Panc1 (cell line): ENCODE measurements at regions not wholly inside any gene's neighbourhood (a gene's known extent, or its start where the extent isn't known, plus 50 kb on each side); places are given as distances from the start of the nearest gene placed in this dataset.

ENCODE experiments used
- ATAC-seq: fragments of 200-7000 bp; cut with Tn5 transposase; 2 replicates; pipeline ENCODE4 v1.9.1; 2020; ENCODE audit warnings: mild to moderate bottlenecking, moderate library complexity
- BruUV-seq: library from RNA; stranded (reverse); fragments of 400-500 nt; replicated peaks from 2 replicates; lab custom pipeline; 2021; lab: Mats Ljungman, UMichigan
- CTCF ChIA-PET: fragments of 300-600 bp; sonication (Branson Sonifier 250); formaldehyde crosslinking; loops from one replicate; lab custom pipeline; 2022; ENCODE audit warnings: antibody characterized with exemption; lab: Charles Lee
- POLR2A ChIA-PET: fragments of 300-600 bp; sonication (Branson Sonifier 250); formaldehyde crosslinking; loops from one replicate; lab custom pipeline; 2022; ENCODE audit warnings: antibody characterized with exemption; lab: Charles Lee
- DNase-seq: peaks from one replicate; pipeline ENCODE4 v3.0.0-alpha.2; 2010; ENCODE audit warnings: low read depth, low spot score
- H3K27ac ChIP-seq: 2 replicates; pipeline ENCODE4 v1.5.1; 2011; ENCODE audit warnings: mild to moderate bottlenecking, low read length, inconsistent platforms
- H3K27me3 ChIP-seq: fragments of 200-500 bp; sonication (Bioruptor generic); 2 replicates; pipeline ENCODE4 v1.6.0; 2014; ENCODE audit warnings: low read length, inconsistent platforms; ENCODE audit not compliant: control insufficient read depth, insufficient read depth
- H3K36me3 ChIP-seq: fragments of 200-500 bp; sonication (Bioruptor generic); 2 replicates; pipeline ENCODE4 v1.5.1; 2014; ENCODE audit warnings: inconsistent platforms, mild to moderate bottlenecking, low read length, moderate library complexity; ENCODE audit not compliant: control insufficient read depth, insufficient read depth
- H3K4me1 ChIP-seq: 2 replicates; pipeline ENCODE4 v1.5.1; 2011; ENCODE audit warnings: inconsistent platforms, mild to moderate bottlenecking, low read length, moderate library complexity; ENCODE audit not compliant: control insufficient read depth, insufficient read depth
- H3K4me3 ChIP-seq, 2 experiments: 2 replicates each; pipeline ENCODE4 v1.5.1; 2011 to 2012; ENCODE audit warnings: low read depth in 2 of 2, low read length in 2 of 2, mild to moderate bottlenecking in 2 of 2, inconsistent platforms in 1 of 2, moderate library complexity in 1 of 2
- H3K9me3 ChIP-seq: fragments of 200-500 bp; sonication (Bioruptor generic); 2 replicates; pipeline ENCODE4 v1.5.1; 2014; ENCODE audit warnings: low read depth, mild to moderate bottlenecking, inconsistent platforms, low read length, moderate library complexity; ENCODE audit not compliant: control insufficient read depth, insufficient read depth
- CTCF ChIP-seq: fragments of 450-650 bp; IDR thresholded peaks from 2 replicates; pipeline ENCODE4 v1.5.1; 2017; ENCODE audit warnings: mild to moderate bottlenecking
- POLR2AphosphoS5 ChIP-seq: IDR thresholded peaks from 2 replicates; pipeline ENCODE4 v1.6.1; 2012; ENCODE audit warnings: mild to moderate bottlenecking, low read depth, low read length, moderate library complexity
- REST ChIP-seq, 2 experiments: IDR thresholded peaks; 2 replicates each; pipeline ENCODE4 v1.6.1; 2011 to 2012; ENCODE audit warnings: low read depth in 2 of 2, control low read depth in 1 of 2, low read length in 1 of 2, mild to moderate bottlenecking in 1 of 2, moderate library complexity in 1 of 2; ENCODE audit not compliant: insufficient read depth in 1 of 2
- SIN3A ChIP-seq: IDR thresholded peaks from 2 replicates; pipeline ENCODE4 v1.6.1; 2012; ENCODE audit warnings: low read depth, mild to moderate bottlenecking, low read length, moderate library complexity, borderline replicate concordance; ENCODE audit not compliant: insufficient read depth
- TCF7L2 ChIP-seq: IDR thresholded peaks from 2 replicates; pipeline ENCODE4 v1.6.1; 2011; ENCODE audit warnings: mild to moderate bottlenecking, low read depth, low read length, inconsistent platforms
- in situ Hi-C: cut with HindIII; loops from 2 replicates; pipeline ENCODE4 v1.10.0; 2016; ENCODE audit warnings: low sequenced_read_pairs, low pct_unique_long_range_greater_than_20kb
- intact Hi-C: fragments of 100-400 bp; cut with micrococcal nuclease; formaldehyde crosslinking; loops from one replicate; pipeline ENCODE4 v1.10.0; 2022; ENCODE audit not compliant: unreplicated experiment

GRCh38 chr2:221848286-221848685, 276.2 kb upstream of the EPHA4 start:
- in situ Hi-C loops (no loop called here), intact Hi-C loops (no loop called here)
- TF ChIP-seq TCF7L2 (no peak), SIN3A (no peak)
- BruUV-seq, result no TSS peak
- ChIA-PET POLR2A (no interaction called here), CTCF (no interaction called here)
- Histone ChIP-seq H3K27me3 (no peaks in the 10 kb centered on the region), H3K27ac (no peak overlapping the region), H3K9me3 (no peaks in the 10 kb centered on the region), H3K4me3 (no peak overlapping the region), H3K4me1 (no peaks in the 10 kb centered on the region), H3K36me3 (no peaks in the 10 kb centered on the region)
- ATAC-seq (no peak), DNase-seq (no peak)

- Histone ChIP-seq H3K4me3 (no peak overlapping the region), H3K9me3 (no peaks in the 10 kb centered on the region), H3K36me3 (no peaks in the 10 kb centered on the region), H3K27ac (no peak overlapping the region), H3K4me1 (no peaks in the 10 kb centered on the region), H3K27me3 (no peaks in the 10 kb centered on the region)
- POLR2A ChIA-PET, result no interaction called here
- CTCF ChIA-PET, result no interaction called here
- ATAC-seq (no peak), DNase-seq (no peak)
- TF ChIP-seq TCF7L2 (no peak), POLR2AphosphoS5 (no peak), SIN3A (no peak), CTCF (no peak), REST (IDR thresholded peaks at IDR 0.05; ENCODE audit: insufficient read depth in 1 of 2, low read depth in 2 of 2, low read length in 1 of 2) (no peak)
- in situ Hi-C loops (no loop called here), intact Hi-C loops (no loop called here)
- no TSS peak for BruUV-seq
These were observed 272.9 kb upstream of the EPHA4 start for GRCh38 chr2:221845021-221845365.

GRCh38 chr2:221844212-221845020, 272.3 kb upstream of the EPHA4 start:
- no peaks in the 10 kb centered on the region for H3K4me1 ChIP-seq
- ChIA-PET CTCF (no interaction called here), POLR2A (no interaction called here)
- DNase-seq (no peak), ATAC-seq (no peak)
- no peak overlapping the region for H3K27ac ChIP-seq
- TF ChIP-seq TCF7L2 (no peak), REST (IDR thresholded peaks at IDR 0.05; ENCODE audit: insufficient read depth in 1 of 2, low read depth in 2 of 2, low read length in 1 of 2) (no peak), SIN3A (no peak), CTCF (no peak), POLR2AphosphoS5 (no peak)
- in situ Hi-C loops (no loop called here), intact Hi-C loops (no loop called here)
- H3K36me3 ChIP-seq, result no peaks in the 10 kb centered on the region
- H3K4me3 ChIP-seq, result no peak overlapping the region
- BruUV-seq, result no TSS peak
- no peaks in the 10 kb centered on the region for H3K9me3 ChIP-seq
- no peaks in the 10 kb centered on the region for H3K27me3 ChIP-seq
